Ureter (tissue), 1 donor: ENCODE measurements at regions not wholly inside any gene's neighbourhood (a gene's known extent, or its start where the extent isn't known, plus 50 kb on each side); places are given as distances from the start of the nearest gene placed in this dataset.
A peak's percentile ranks its signal among the peaks of the same experiment; 100 is the strongest.

Experiments used
- DNase-seq: peaks from one replicate; pipeline ENCODE4 v3.0.0-alpha.2; 2020; ENCODE audit warnings: low spot score
- donor health status: DM: yes; HTN: yes; CAD: no.

DNA sequence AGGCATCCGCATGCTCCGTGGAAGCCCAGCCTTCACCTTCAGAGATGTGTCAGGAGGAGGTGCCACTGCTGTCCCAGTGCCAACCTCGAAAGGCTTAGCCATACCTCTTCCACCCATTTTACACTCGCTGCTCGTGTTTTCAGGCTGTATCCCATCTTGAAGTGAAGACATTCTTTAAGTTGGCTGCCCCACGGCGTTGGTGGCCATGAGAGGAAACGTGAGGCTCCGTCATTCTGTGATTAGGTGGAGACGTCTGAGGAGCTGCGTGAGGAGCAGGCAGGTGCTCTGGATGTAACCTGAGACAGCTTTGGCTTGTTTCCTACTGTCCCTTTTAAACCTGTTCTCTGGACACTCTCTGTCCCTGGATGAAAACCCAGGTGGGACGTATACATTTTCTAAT lies 159.9 kb upstream of the RNF32 start:
- peak; percentile 19 for DNase-seq

GRCh38 chr7:156479596-156479995 lies 161.0 kb upstream of the RNF32 start:
- no peak for DNase-seq

DNA sequence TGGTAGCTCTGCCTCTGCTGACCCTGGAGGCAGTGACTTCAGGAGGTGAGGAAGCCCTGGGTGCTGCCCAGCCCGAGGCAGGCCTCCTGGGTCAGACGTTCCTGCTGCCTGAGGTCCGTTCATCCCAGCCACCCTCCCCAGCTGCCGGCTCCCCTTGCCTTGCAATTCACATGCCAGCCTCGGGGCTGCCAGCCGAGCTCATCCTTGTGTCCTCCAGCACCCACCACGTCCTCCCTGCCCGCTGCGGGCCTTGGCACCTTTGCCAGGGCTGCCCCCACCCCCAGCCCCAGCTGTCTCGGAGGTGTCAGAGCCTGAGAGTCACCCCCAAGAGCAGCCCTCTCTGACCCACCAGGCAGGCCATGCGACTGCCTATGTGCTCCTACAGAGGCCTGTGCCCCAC lies 162.1 kb upstream of the RNF32 start:
- DNase-seq = peak; percentile 34

GRCh38 chr7:156475666-156476065 lies 164.9 kb upstream of the RNF32 start:
- peak; percentile 38 for DNase-seq

DNA sequence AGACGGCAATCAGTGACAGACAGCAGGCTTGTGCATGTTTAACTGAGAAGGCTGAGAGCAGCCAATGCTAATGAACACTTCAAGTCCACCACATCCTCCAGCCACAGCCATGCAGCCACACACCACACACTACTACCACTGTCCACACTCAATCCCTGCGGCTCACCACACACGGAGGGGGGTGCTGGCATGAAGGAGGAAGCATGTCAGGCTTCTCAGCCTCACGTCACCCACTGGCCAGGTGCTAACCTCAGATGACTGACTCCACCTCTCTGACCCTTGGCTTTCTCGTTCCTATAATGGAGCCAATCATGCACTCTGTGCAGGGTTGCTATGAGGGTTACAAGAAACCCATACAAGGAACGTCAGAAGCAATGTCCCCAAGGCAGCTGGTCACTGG lies 165.4 kb upstream of the RNF32 start:
- DNase-seq = peak; percentile 22

GRCh38 chr7:156474241-156474743 lies 166.3 kb upstream of the RNF32 start:
- peak; percentile 37 for DNase-seq

GRCh38 chr7:156473476-156474240 lies 166.9 kb upstream of the RNF32 start:
- DNase-seq = peak; percentile 42

DNA sequence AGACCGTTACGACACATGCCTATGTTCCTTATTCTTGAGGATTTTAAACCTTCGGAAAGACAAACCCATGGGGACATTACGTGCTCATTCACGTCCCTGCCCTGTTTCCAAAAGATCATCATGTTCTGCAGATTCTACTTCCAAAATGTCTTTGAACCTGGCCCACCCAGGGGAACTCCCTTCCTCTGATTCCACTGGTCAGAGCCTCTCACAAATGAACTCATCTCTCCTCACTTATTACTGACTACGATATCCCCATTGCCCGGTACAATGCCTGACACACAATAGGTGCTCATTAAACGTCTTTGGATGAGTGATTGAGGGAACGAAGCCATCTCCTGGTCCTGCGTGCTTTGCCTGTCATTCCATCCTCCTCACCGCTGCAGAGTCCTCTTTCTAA lies 168.3 kb upstream of the RNF32 start:
- DNase-seq = peak; percentile 26

DNA sequence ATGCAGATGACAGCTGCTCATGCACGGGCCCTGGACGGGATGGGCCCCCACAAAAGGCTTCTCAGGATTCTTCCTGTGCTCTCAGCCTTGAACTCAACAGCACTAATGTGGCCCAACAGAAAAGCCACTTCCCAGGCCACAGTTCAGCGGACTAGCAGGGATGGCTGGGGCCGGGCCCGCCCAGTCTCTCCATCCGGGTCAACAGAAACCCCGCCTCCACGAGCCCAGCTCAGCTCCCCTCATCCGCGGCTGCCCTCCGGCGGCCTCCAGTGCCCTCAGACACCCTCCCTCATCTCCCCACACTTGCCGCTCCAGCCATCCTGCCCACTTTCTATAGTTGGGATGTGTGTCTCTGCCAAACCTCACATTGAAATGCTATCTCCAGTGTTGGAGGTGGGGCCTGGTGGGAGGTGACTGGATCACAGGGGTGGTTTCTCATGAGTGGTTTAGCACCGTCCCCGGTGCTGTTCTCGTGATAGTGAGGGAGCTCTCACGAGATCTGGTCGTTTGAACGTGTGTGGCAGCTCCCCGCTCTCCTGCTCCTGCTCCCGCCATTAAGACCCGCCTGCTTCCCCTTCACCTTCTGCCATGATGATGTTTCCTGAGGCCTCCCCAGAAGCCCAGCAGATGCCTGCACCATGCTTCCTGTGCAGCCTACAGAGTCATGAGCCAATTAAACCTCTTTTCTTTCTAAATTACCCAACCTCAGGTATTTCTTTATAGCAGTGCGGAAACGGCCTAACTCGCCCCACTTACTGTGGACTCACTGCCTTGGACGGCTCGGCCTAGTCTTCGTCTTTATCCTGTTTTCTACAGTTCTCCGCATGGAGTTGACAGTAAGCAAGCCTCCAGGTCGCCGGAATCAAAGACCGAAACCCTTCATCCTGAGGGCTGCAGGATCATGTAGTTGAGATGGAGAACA lies 169.9 kb upstream of the RNF32 start:
- peak; percentile 15 for DNase-seq

GRCh38 chr7:156466955-156467625 lies 173.5 kb upstream of the RNF32 start:
- DNase-seq = no peak

DNA sequence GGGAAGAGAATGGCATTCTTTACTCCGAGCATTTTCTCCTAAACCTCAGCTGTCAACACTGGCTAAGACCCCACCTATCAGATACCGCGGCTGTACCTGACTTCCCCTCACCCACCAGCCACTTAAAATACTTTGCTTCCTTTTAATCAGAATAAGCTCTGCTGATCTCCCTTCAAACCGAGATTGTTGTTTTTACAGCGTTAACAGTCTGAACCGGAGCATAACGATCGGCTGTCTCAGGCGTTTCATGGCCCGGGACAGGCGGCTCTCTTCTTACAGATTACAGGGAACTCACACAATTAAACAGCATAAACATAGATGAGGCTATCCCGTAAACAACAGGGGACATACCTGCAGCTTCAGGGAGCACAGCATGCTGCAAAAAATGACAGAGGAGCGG lies 174.3 kb upstream of the RNF32 start:
- no peak for DNase-seq

- DNase-seq = no peak
These were observed 175.4 kb upstream of the RNF32 start for GRCh38 chr7:156465186-156465585.

DNA sequence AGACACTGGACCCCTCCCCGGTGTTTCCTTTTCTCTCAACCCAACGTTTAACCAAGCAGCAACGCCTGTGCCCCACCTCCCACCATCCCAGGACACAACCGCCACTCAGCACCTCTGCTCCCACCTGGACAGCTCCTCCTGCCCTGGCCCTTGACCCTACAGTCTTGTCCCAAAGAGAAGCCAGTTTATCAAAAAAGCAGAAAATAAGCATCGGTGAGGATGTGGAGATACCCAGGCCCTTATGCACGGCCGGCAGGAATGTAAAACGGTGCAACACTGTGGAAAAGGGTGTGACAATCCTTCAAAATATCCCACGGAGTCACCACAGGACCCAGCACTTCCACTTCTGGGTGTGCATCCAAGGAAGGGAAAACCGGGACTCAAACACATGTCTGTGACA lies 176.2 kb upstream of the RNF32 start:
- no peak for DNase-seq

- no peak for DNase-seq
These were observed 177.3 kb upstream of the RNF32 start for GRCh38 chr7:156463280-156463679.

GRCh38 chr7:156461881-156462665 lies 178.5 kb upstream of the RNF32 start:
- no peak for DNase-seq

DNA sequence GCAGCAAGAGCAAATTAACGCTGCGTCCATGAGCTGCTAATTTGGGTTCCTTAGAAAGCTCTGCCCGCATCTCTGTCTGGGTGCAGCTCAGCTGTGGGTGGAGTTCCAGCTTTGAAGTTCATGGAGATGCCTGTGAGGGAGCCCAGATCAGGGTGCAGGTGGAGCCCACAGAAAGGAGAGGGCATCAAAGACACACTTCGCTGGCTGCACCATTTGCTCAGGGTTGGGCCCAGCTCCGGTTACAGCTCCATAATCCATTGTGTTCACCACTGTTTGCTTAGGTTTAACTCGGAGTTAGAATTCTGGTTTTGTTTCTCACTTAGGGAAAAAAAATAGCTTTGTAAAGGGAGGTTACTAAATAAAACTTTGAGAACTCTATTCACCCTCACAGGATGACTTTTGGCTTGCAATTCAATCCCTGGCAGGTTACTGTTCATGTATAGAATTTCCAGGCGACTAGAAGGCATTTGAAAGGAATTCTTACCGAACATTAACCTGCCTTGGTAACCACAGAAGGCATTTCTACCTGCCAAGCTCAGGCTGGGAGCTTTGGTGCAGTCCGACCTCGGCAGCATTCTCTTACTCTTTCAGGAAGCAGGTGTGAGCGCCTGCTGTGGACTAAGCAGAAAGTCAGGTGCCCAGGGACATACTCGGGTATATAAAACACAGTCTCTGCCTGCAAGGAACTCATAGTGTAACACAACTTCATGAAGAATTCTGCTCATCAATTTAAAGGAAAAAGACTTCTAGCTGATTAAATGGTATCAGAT lies 179.5 kb upstream of the RNF32 start:
- DNase-seq = no peak

GRCh38 chr7:156459582-156459981 lies 181.0 kb upstream of the RNF32 start:
- DNase-seq = no peak

- no peak for DNase-seq
These were observed 181.5 kb upstream of the RNF32 start for GRCh38 chr7:156459067-156459466.

- DNase-seq = no peak
These were observed 182.6 kb upstream of the RNF32 start for GRCh38 chr7:156458011-156458410.

DNA sequence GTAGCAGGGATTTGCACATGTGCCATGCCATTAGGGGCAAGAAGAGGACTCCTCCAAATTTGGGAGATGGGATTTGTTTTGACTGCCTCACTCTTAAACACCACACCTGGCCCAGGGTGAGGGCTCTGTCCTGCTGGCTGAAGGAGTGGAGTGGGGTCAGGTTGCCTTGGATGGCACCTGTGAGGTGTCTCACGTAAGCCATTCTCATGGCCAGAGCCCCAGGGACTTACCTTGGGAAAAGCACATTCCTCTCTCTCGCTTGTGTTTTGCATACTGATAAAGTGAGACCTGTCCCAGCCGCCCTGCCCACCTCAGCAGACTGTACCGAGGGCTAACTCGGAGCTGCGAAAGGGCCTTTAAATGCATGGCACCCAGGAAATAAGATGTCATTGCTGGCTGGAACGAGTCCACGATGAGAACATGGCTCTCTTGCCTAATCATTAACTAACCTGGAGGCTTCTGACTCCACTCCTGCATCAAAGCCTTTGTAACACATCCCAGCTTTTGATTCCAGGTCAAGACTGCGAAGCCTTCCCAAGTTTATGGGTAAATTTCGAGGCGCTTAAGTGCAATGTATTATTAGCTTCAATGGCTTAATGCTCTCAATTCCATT lies 184.0 kb upstream of the RNF32 start:
- DNase-seq = no peak
